ENCODE measurements at regions not wholly inside any gene's neighbourhood (a gene's known extent, or its start where the extent isn't known, plus 50 kb on each side); places are given as distances from the start of the nearest gene placed in this dataset.

GRCh38 chr1:207251066-207251465 is 70.4 kb upstream of the CD55 start:
- TF ChIP-seq EZH2phosphoT487 (IDR thresholded peaks at IDR 0.05; ENCODE audit: borderline replicate concordance, low read length) (no peak), CTCF (conservative IDR thresholded peaks at IDR 0.05; ENCODE audit: low read depth, low read length) (no peak)
